OCI-LY1 (cell line): ENCODE measurements at regions not wholly inside any gene's neighbourhood (a gene's known extent, or its start where the extent isn't known, plus 50 kb on each side); places are given as distances from the start of the nearest gene placed in this dataset.

Source experiments
- H2AFZ ChIP-seq: fragments of 200-600 bp; sonication (generic), shearing (Covaris generic); 2 replicates; pipeline ENCODE4 v1.6.0; 2014; ENCODE audit warnings: antibody characterized with exemption, mild to moderate bottlenecking, low read length
- H3F3A ChIP-seq: fragments of 200-600 bp; sonication (generic), shearing (Covaris generic); 2 replicates; pipeline ENCODE4 v1.6.0; 2014; ENCODE audit warnings: mild to moderate bottlenecking, antibody characterized with exemption, low read length, moderate library complexity; ENCODE audit not compliant: insufficient read depth
- H3K27ac ChIP-seq: fragments of 200-600 bp; sonication (generic); 2 replicates; pipeline ENCODE4 v1.5.1; 2014; ENCODE audit warnings: low read length, mixed run types, mild to moderate bottlenecking, low read depth; ENCODE audit not compliant: poor library complexity, severe bottlenecking
- H3K27me3 ChIP-seq: fragments of 200-600 bp; sonication (generic); 2 replicates; pipeline ENCODE4 v1.6.0; 2014; ENCODE audit warnings: antibody characterized with exemption, mild to moderate bottlenecking, low read length, moderate library complexity; ENCODE audit not compliant: insufficient read depth
- H3K36me3 ChIP-seq: fragments of 200-600 bp; sonication (generic); 2 replicates; pipeline ENCODE4 v1.6.1; 2014; ENCODE audit warnings: mild to moderate bottlenecking, antibody characterized with exemption, low read length, moderate library complexity, mixed read lengths; ENCODE audit not compliant: insufficient read depth
- H3K4me1 ChIP-seq: fragments of 200-600 bp; sonication (generic); 2 replicates; pipeline ENCODE4 v1.5.1; 2014; ENCODE audit warnings: mild to moderate bottlenecking, low read length, moderate library complexity; ENCODE audit not compliant: insufficient read depth, severe bottlenecking
- H3K4me2 ChIP-seq: fragments of 200-600 bp; sonication (generic), shearing (Covaris generic); 2 replicates; pipeline ENCODE4 v1.6.1; 2014; ENCODE audit warnings: low read length
- H3K4me3 ChIP-seq: fragments of 200-600 bp; sonication (generic); 2 replicates; pipeline ENCODE4 v1.5.1; 2014; ENCODE audit warnings: low read length, low read depth, mild to moderate bottlenecking, mixed read lengths; ENCODE audit not compliant: poor library complexity, severe bottlenecking
- H3K79me2 ChIP-seq: fragments of 200-600 bp; shearing (Covaris generic); 2 replicates; pipeline ENCODE4 v1.6.1; 2016; ENCODE audit warnings: mixed run types, low read length, mixed read lengths; ENCODE audit not compliant: insufficient read depth
- H3K9ac ChIP-seq: fragments of 200-600 bp; sonication (generic), shearing (Covaris generic); 2 replicates; pipeline ENCODE4 v1.6.1; 2014; ENCODE audit warnings: mild to moderate bottlenecking, low read length, mixed read lengths
- H3K9me2 ChIP-seq: fragments of 200-600 bp; sonication (generic), shearing (Covaris generic); 2 replicates; pipeline ENCODE4 v1.6.1; 2014; ENCODE audit warnings: low read depth, mild to moderate bottlenecking, low read length, mixed read lengths
- H3K9me3 ChIP-seq: fragments of 200-600 bp; shearing (Covaris generic); 2 replicates; pipeline ENCODE4 v1.6.1; 2014; ENCODE audit warnings: low read length, mixed read lengths
- H4K20me1 ChIP-seq: fragments of 200-600 bp; sonication (generic), shearing (Covaris generic); 2 replicates; pipeline ENCODE4 v1.6.0; 2016; ENCODE audit warnings: mild to moderate bottlenecking, low read length; ENCODE audit not compliant: insufficient read depth
- EZH2 ChIP-seq: fragments of 200-600 bp; sonication (generic), shearing (Covaris generic); IDR thresholded peaks from 2 replicates; pipeline ENCODE4 v1.8.0; 2017; ENCODE audit warnings: borderline replicate concordance, mixed run types, mild to moderate bottlenecking, antibody characterized with exemption, low read length, moderate library complexity, mixed read lengths
- TF ChIP-seq, protein P1 (sequence below): fragments of 200-600 bp; sonication (generic), shearing (Covaris generic); IDR thresholded peaks from 2 replicates; pipeline ENCODE4 v1.5.1; 2017; ENCODE audit warnings: mild to moderate bottlenecking, antibody characterized with exemption, low read length, moderate library complexity, mixed read lengths

DNA sequence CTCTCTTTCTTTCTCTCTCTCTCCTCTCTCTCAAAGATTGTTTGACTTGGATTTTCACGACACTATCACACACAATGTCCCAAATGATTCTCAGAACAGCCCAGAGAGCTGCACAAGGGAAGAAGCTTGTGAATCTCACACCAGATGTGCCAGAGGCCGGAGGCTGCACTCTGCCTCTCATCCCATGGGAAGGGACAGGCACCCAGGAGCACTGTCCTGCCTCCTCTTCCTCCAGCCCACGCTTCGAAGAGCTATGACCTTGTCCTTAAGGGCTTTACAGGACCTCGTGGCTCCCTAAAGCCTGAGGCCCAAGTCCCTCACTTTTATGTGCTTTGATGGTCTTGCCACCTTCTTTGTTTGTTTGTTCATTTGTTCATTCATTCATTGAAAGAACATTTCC is 267.6 kb downstream of the FAM43A start:
- H3K4me2 ChIP-seq = no peak overlapping the region
- H3K9ac ChIP-seq = no peak overlapping the region
- peaks cover 9% of the 10 kb centered on the region; the same call in 1 of the 2 replicates for H3K27me3 ChIP-seq
- H3K4me1 ChIP-seq = no peaks in the 10 kb centered on the region
- no peak overlapping the region for H2AFZ ChIP-seq
- H3F3A ChIP-seq = no peaks in the 10 kb centered on the region
- no peak overlapping the region for H3K4me3 ChIP-seq
- H4K20me1 ChIP-seq = no peaks in the 10 kb centered on the region
- H3K9me2 ChIP-seq = no peaks in the 10 kb centered on the region
- H3K36me3 ChIP-seq = no peaks in the 10 kb centered on the region
- H3K9me3 ChIP-seq = no peaks in the 10 kb centered on the region
- H3K79me2 ChIP-seq = no peaks in the 10 kb centered on the region
- H3K27ac ChIP-seq = no peak overlapping the region
- no peak for TF ChIP-seq EZH2
- TF ChIP-seq, protein P1, sequence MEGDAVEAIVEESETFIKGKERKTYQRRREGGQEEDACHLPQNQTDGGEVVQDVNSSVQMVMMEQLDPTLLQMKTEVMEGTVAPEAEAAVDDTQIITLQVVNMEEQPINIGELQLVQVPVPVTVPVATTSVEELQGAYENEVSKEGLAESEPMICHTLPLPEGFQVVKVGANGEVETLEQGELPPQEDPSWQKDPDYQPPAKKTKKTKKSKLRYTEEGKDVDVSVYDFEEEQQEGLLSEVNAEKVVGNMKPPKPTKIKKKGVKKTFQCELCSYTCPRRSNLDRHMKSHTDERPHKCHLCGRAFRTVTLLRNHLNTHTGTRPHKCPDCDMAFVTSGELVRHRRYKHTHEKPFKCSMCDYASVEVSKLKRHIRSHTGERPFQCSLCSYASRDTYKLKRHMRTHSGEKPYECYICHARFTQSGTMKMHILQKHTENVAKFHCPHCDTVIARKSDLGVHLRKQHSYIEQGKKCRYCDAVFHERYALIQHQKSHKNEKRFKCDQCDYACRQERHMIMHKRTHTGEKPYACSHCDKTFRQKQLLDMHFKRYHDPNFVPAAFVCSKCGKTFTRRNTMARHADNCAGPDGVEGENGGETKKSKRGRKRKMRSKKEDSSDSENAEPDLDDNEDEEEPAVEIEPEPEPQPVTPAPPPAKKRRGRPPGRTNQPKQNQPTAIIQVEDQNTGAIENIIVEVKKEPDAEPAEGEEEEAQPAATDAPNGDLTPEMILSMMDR = no peak

DNA sequence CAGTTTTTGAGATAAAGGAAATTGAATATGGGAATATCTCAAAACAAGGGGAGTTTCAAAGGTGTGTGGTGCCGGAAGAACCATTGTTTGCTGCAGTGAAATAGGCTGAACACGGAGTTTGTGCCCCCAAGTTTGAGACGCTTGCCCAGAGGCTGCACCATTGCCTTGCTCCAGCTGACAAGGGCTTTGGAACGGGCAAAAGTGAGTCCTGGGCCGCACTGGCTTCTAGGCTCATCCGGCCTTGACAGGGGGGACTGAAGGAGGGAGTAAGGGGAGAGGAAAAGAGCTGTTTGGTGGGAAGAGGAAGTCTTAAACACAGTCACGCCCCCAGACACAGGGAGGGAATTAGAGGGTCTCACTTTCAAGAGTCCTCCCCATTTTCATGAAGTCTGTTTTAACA is 269.9 kb downstream of the FAM43A start:
- no peaks in the 10 kb centered on the region for H3K4me1 ChIP-seq
- H4K20me1 ChIP-seq = no peaks in the 10 kb centered on the region
- no peaks in the 10 kb centered on the region for H3K79me2 ChIP-seq
- H3K4me2 ChIP-seq = no peak overlapping the region
- TF ChIP-seq, protein P1 = no peak
- no peak for TF ChIP-seq EZH2
- H3K9me3 ChIP-seq = no peaks in the 10 kb centered on the region
- H3K4me3 ChIP-seq = no peak overlapping the region
- no peaks in the 10 kb centered on the region for H3K36me3 ChIP-seq
- no peak overlapping the region for H3K9ac ChIP-seq
- no peaks in the 10 kb centered on the region for H3F3A ChIP-seq
- no peak overlapping the region for H2AFZ ChIP-seq
- peaks cover 15% of the 10 kb centered on the region for H3K27me3 ChIP-seq
- H3K9me2 ChIP-seq = no peaks in the 10 kb centered on the region
- no peak overlapping the region for H3K27ac ChIP-seq

DNA sequence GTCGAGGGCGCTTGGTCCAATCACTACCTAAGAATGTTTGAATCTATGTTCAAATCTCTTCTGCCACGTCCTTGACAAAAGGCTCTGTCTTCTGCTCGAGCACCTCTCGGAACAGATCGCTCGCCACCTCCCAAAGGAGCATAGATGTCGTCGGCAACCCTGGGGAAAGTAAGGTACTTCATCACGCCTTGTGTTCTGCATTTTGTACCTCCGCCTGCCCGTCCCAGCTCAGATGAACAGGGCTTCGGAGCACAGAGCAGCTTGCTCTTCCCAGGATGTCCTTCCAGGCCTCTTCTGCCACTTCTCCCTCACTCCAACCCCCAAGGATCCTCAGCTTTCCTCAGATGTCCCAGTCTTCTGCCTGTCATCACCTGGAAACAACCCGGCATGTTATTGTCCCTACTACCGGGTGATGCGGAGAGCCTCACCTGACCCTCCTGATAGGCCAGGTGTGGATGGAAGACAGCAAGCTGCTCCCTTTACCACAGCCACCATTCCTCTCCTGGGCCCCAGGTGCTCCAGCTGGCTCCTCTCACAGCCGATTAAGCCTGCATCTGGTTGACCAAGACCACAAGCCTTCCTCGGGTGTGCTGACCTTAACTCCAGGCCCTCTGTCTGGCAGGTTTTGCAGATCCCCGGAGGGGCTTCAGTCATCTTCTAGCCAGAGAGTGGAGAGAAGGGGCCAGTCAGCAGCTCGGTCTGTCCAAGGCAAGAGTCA is 270.5 kb downstream of the FAM43A start:
- Histone ChIP-seq H3K4me3 (no peak overlapping the region), H3K27ac (no peak overlapping the region), H3K9ac (no peak overlapping the region), H3K27me3 (peaks cover 16% of the 10 kb centered on the region), H4K20me1 (no peaks in the 10 kb centered on the region), H3F3A (no peaks in the 10 kb centered on the region), H3K4me2 (no peak overlapping the region), H3K9me3 (no peaks in the 10 kb centered on the region), H3K36me3 (no peaks in the 10 kb centered on the region), H3K79me2 (no peaks in the 10 kb centered on the region), H3K9me2 (no peaks in the 10 kb centered on the region), H3K4me1 (no peaks in the 10 kb centered on the region), H2AFZ (no peak overlapping the region)
- no peak for TF ChIP-seq EZH2
- TF ChIP-seq, protein P1 = no peak
